IgD-negative memory B cell (primary cell): ENCODE measurements at regions not wholly inside any gene's neighbourhood (a gene's known extent, or its start where the extent isn't known, plus 50 kb on each side); places are given as distances from the start of the nearest gene placed in this dataset.
"Not testable (repeated sequence)": the region's sequence is repeated elsewhere in the genome, so short reads cannot be mapped to it uniquely, and the experiment has no call there.

Experiments
- H3K27ac Mint-ChIP-seq, 3 donors: one replicate each; pipeline ENCODE4 v1.8.0; 2020 to 2022; ENCODE audit warnings: mild to moderate bottlenecking in 3 of 3, mixed read lengths in 3 of 3, moderate library complexity in 1 of 3
- H3K27me3 Mint-ChIP-seq: one replicate; pipeline ENCODE4 v1.8.0; 2021; ENCODE audit warnings: mixed read lengths
- H3K36me3 Mint-ChIP-seq: one replicate; pipeline ENCODE4 v1.8.0; 2020; ENCODE audit warnings: mild to moderate bottlenecking, mixed read lengths
- H3K4me1 Mint-ChIP-seq, 3 donors: one replicate each; pipeline ENCODE4 v1.8.0; 2020 to 2022; ENCODE audit warnings: mixed read lengths in 3 of 3, mild to moderate bottlenecking in 1 of 3
- H3K4me3 Mint-ChIP-seq, 4 donors: one replicate each; pipeline ENCODE4 v1.8.0; 2020 to 2022; ENCODE audit warnings: mild to moderate bottlenecking in 4 of 4, mixed read lengths in 4 of 4, moderate library complexity in 3 of 4
- H3K9me3 Mint-ChIP-seq, 3 donors: one replicate each; pipeline ENCODE4 v1.8.0; 2020 to 2021; ENCODE audit warnings: mixed read lengths in 3 of 3, mild to moderate bottlenecking in 1 of 3

GRCh38 chr10:55793024-55793423 is 568.0 kb downstream of the ZWINT start:
- no peak overlapping the region for H3K27ac Mint-ChIP-seq
- peaks cover 2% of the 10 kb centered on the region for H3K36me3 Mint-ChIP-seq
- H3K9me3 Mint-ChIP-seq: peaks cover 3 to 9% (median 3%) of the 10 kb centered on the region in 3 donors
- no peaks in the 10 kb centered on the region for H3K4me1 Mint-ChIP-seq
- no peaks in the 10 kb centered on the region for H3K27me3 Mint-ChIP-seq
- H3K4me3 Mint-ChIP-seq: no peak overlapping the region

GRCh38 chr10:55790276-55790675 is 570.8 kb downstream of the ZWINT start:
- H3K36me3 Mint-ChIP-seq, H3K9me3 Mint-ChIP-seq, H3K4me3 Mint-ChIP-seq, H3K4me1 Mint-ChIP-seq, H3K27me3 Mint-ChIP-seq, H3K27ac Mint-ChIP-seq: not testable (repeated sequence)

GRCh38 chr10:55786461-55787050 is 574.5 kb downstream of the ZWINT start:
- peaks cover 2 to 9% (median 3%) of the 10 kb centered on the region in 3 donors for H3K9me3 Mint-ChIP-seq
- H3K27me3 Mint-ChIP-seq: no peaks in the 10 kb centered on the region
- no peaks in the 10 kb centered on the region for H3K4me1 Mint-ChIP-seq
- no peak overlapping the region for H3K4me3 Mint-ChIP-seq
- H3K36me3 Mint-ChIP-seq: peaks cover 2% of the 10 kb centered on the region
- H3K27ac Mint-ChIP-seq: no peak overlapping the region

- no peaks in the 10 kb centered on the region for H3K27me3 Mint-ChIP-seq
- peaks cover 0 to 5% (median 3%) of the 10 kb centered on the region in 3 donors for H3K9me3 Mint-ChIP-seq
- no peaks in the 10 kb centered on the region for H3K36me3 Mint-ChIP-seq
- H3K4me3 Mint-ChIP-seq: no peak overlapping the region
- no peak overlapping the region for H3K27ac Mint-ChIP-seq
- no peaks in the 10 kb centered on the region for H3K4me1 Mint-ChIP-seq
Observed at GRCh38 chr10:55782181-55782580, 578.9 kb downstream of the ZWINT start.

GRCh38 chr10:55766212-55766611 is 594.8 kb downstream of the ZWINT start:
- H3K27me3 Mint-ChIP-seq: no peaks in the 10 kb centered on the region
- no peak overlapping the region for H3K27ac Mint-ChIP-seq
- no peaks in the 10 kb centered on the region for H3K4me1 Mint-ChIP-seq
- H3K36me3 Mint-ChIP-seq: no peaks in the 10 kb centered on the region
- H3K9me3 Mint-ChIP-seq: no peaks in the 10 kb centered on the region
- no peak overlapping the region for H3K4me3 Mint-ChIP-seq

GRCh38 chr10:55750458-55750857 is 610.6 kb downstream of the ZWINT start:
- no peak overlapping the region for H3K4me3 Mint-ChIP-seq
- H3K27ac Mint-ChIP-seq: no peak overlapping the region
- peaks cover 1% of the 10 kb centered on the region for H3K36me3 Mint-ChIP-seq
- H3K4me1 Mint-ChIP-seq: no peaks in the 10 kb centered on the region
- no peaks in the 10 kb centered on the region for H3K27me3 Mint-ChIP-seq
- peaks cover 0 to 3% (median 2%) of the 10 kb centered on the region in 3 donors for H3K9me3 Mint-ChIP-seq

- no peaks in the 10 kb centered on the region for H3K4me1 Mint-ChIP-seq
- H3K36me3 Mint-ChIP-seq: no peaks in the 10 kb centered on the region
- H3K27me3 Mint-ChIP-seq: no peaks in the 10 kb centered on the region
- no peak overlapping the region for H3K27ac Mint-ChIP-seq
- no peak overlapping the region for H3K4me3 Mint-ChIP-seq
- H3K9me3 Mint-ChIP-seq: peaks cover 0 to 3% (median 0%) of the 10 kb centered on the region in 3 donors
Observed at GRCh38 chr10:55747244-55747643, 613.8 kb downstream of the ZWINT start.

- Mint-ChIP-seq H3K27me3 (no peaks in the 10 kb centered on the region), H3K36me3 (no peaks in the 10 kb centered on the region), H3K9me3 (peaks cover 0 to 3% (median 0%) of the 10 kb centered on the region in 3 donors), H3K4me1 (no peaks in the 10 kb centered on the region), H3K4me3 (no peak overlapping the region), H3K27ac (no peak overlapping the region)
Observed at GRCh38 chr10:55746002-55746401, 615.1 kb downstream of the ZWINT start.

- Mint-ChIP-seq H3K9me3 (peaks cover 0 to 4% (median 0%) of the 10 kb centered on the region in 3 donors), H3K27ac (no peak overlapping the region), H3K4me1 (no peaks in the 10 kb centered on the region), H3K4me3 (no peak overlapping the region), H3K27me3 (no peaks in the 10 kb centered on the region), H3K36me3 (peaks cover 2% of the 10 kb centered on the region)
Observed at GRCh38 chr10:55742487-55742886, 618.6 kb downstream of the ZWINT start.

- H3K36me3 Mint-ChIP-seq, H3K27me3 Mint-ChIP-seq, H3K9me3 Mint-ChIP-seq, H3K4me3 Mint-ChIP-seq, H3K27ac Mint-ChIP-seq, H3K4me1 Mint-ChIP-seq: not testable (repeated sequence)
Observed at GRCh38 chr10:55740767-55741166, 620.3 kb downstream of the ZWINT start.

GRCh38 chr10:55740110-55740509 is 620.9 kb downstream of the ZWINT start:
- no peaks in the 10 kb centered on the region for H3K4me1 Mint-ChIP-seq
- peaks cover 2% of the 10 kb centered on the region for H3K36me3 Mint-ChIP-seq
- H3K4me3 Mint-ChIP-seq: no peak overlapping the region
- H3K9me3 Mint-ChIP-seq: peaks cover 0 to 4% (median 0%) of the 10 kb centered on the region in 3 donors
- no peaks in the 10 kb centered on the region for H3K27me3 Mint-ChIP-seq
- H3K27ac Mint-ChIP-seq: peak overlapping the region in 1 of 3 donors; percentile 6

- Mint-ChIP-seq H3K27ac (no peak overlapping the region), H3K27me3 (no peaks in the 10 kb centered on the region), H3K4me1 (peaks cover 0 to 2% (median 0%) of the 10 kb centered on the region in 3 donors), H3K9me3 (peaks cover 0 to 4% (median 0%) of the 10 kb centered on the region in 3 donors), H3K4me3 (no peak overlapping the region), H3K36me3 (no peaks in the 10 kb centered on the region)
Observed at GRCh38 chr10:55734112-55734511, 626.9 kb downstream of the ZWINT start.

GRCh38 chr10:55704950-55705349 is 656.1 kb downstream of the ZWINT start:
- Mint-ChIP-seq H3K9me3 (peaks cover 4 to 11% (median 6%) of the 10 kb centered on the region in 3 donors), H3K36me3 (no peaks in the 10 kb centered on the region), H3K27ac (no peak overlapping the region), H3K4me1 (no peaks in the 10 kb centered on the region), H3K4me3 (no peak overlapping the region), H3K27me3 (no peaks in the 10 kb centered on the region)

- Mint-ChIP-seq H3K4me3 (no peak overlapping the region), H3K9me3 (peaks cover 0 to 7% (median 1%) of the 10 kb centered on the region in 3 donors), H3K36me3 (no peaks in the 10 kb centered on the region), H3K27ac (no peak overlapping the region), H3K4me1 (no peaks in the 10 kb centered on the region), H3K27me3 (no peaks in the 10 kb centered on the region)
Observed at GRCh38 chr10:55668326-55668922, 692.6 kb downstream of the ZWINT start.

- H3K4me1 Mint-ChIP-seq: no peaks in the 10 kb centered on the region
- no peaks in the 10 kb centered on the region for H3K27me3 Mint-ChIP-seq
- H3K9me3 Mint-ChIP-seq: peaks cover 2 to 8% (median 3%) of the 10 kb centered on the region in 3 donors
- no peaks in the 10 kb centered on the region for H3K36me3 Mint-ChIP-seq
- no peak overlapping the region for H3K27ac Mint-ChIP-seq
- no peak overlapping the region for H3K4me3 Mint-ChIP-seq
Observed at GRCh38 chr10:55653531-55653930, 707.5 kb downstream of the ZWINT start.

- Mint-ChIP-seq H3K9me3 (no peaks in the 10 kb centered on the region), H3K36me3 (no peaks in the 10 kb centered on the region), H3K4me3 (no peak overlapping the region), H3K27ac (no peak overlapping the region), H3K4me1 (no peaks in the 10 kb centered on the region), H3K27me3 (no peaks in the 10 kb centered on the region)
Observed at GRCh38 chr10:55641601-55642000, 719.5 kb downstream of the ZWINT start.
